ENCODE measurements at regions not wholly inside any gene's neighbourhood (a gene's known extent, or its start where the extent isn't known, plus 50 kb on each side); places are given as distances from the start of the nearest gene placed in this dataset.

- Mint-ChIP-seq H3K4me1 (ENCODE audit: low read depth) (no peaks in the 10 kb centered on the region), H3K27ac (no peak overlapping the region), H3K4me3 (no peak overlapping the region), H3K27me3 (ENCODE audit: insufficient read depth) (peaks cover 42% of the 10 kb centered on the region), H3K36me3 (ENCODE audit: low read depth) (no peaks in the 10 kb centered on the region), H3K9me3 (no peaks in the 10 kb centered on the region; the same call in 1 of the 2 replicates)
- DNase-seq: no peak
- TF ChIP-seq CTCF (IDR thresholded peaks at IDR 0.05): no peak
These were observed 283.1 kb downstream of the SP3 start for GRCh38 chr2:173681881-173682650.

GRCh38 chr2:173684896-173685459, 280.2 kb downstream of the SP3 start:
- DNase-seq: no peak
- Mint-ChIP-seq H3K36me3 (ENCODE audit: low read depth) (no peaks in the 10 kb centered on the region), H3K4me3 (no peak overlapping the region), H3K4me1 (ENCODE audit: low read depth) (no peaks in the 10 kb centered on the region), H3K27ac (no peak overlapping the region), H3K27me3 (ENCODE audit: insufficient read depth) (peaks cover 44% of the 10 kb centered on the region), H3K9me3 (no peaks in the 10 kb centered on the region; the same call in 1 of the 2 replicates)
- no peak for TF ChIP-seq CTCF (IDR thresholded peaks at IDR 0.05)

- no peaks in the 10 kb centered on the region for H3K4me1 Mint-ChIP-seq (ENCODE audit: low read depth)
- no peak overlapping the region for H3K27ac Mint-ChIP-seq
- TF ChIP-seq CTCF (IDR thresholded peaks at IDR 0.05): no peak
- H3K9me3 Mint-ChIP-seq: no peaks in the 10 kb centered on the region
- no peak for DNase-seq
- peaks cover 20% of the 10 kb centered on the region for H3K27me3 Mint-ChIP-seq (ENCODE audit: insufficient read depth)
- no peak overlapping the region for H3K4me3 Mint-ChIP-seq
- no peaks in the 10 kb centered on the region for H3K36me3 Mint-ChIP-seq (ENCODE audit: low read depth)
These were observed 274.8 kb downstream of the SP3 start for GRCh38 chr2:173690349-173690748.

- Mint-ChIP-seq H3K36me3 (ENCODE audit: low read depth) (no peaks in the 10 kb centered on the region), H3K27ac (no peak overlapping the region), H3K9me3 (no peaks in the 10 kb centered on the region), H3K27me3 (ENCODE audit: insufficient read depth) (peaks cover 12% of the 10 kb centered on the region), H3K4me3 (no peak overlapping the region), H3K4me1 (ENCODE audit: low read depth) (no peaks in the 10 kb centered on the region)
- DNase-seq: no peak
- TF ChIP-seq CTCF (IDR thresholded peaks at IDR 0.05): no peak
These were observed 273.1 kb downstream of the SP3 start for GRCh38 chr2:173692068-173692467.

- no peak for TF ChIP-seq CTCF (IDR thresholded peaks at IDR 0.05)
- peaks cover 12% of the 10 kb centered on the region for H3K27me3 Mint-ChIP-seq (ENCODE audit: insufficient read depth)
- H3K9me3 Mint-ChIP-seq: no peaks in the 10 kb centered on the region
- no peak for DNase-seq
- no peak overlapping the region for H3K27ac Mint-ChIP-seq
- no peak overlapping the region for H3K4me3 Mint-ChIP-seq
- no peaks in the 10 kb centered on the region for H3K36me3 Mint-ChIP-seq (ENCODE audit: low read depth)
- no peaks in the 10 kb centered on the region for H3K4me1 Mint-ChIP-seq (ENCODE audit: low read depth)
These were observed 272.1 kb downstream of the SP3 start for GRCh38 chr2:173693044-173693589.

Data from HFFc6 (cell line).